ENCODE measurements at regions not wholly inside any gene's neighbourhood (a gene's known extent, or its start where the extent isn't known, plus 50 kb on each side); places are given as distances from the start of the nearest gene placed in this dataset.

- FAIRE-seq: no peak
Measured at GRCh38 chrX:96430756-96431455, 253.7 kb upstream of the DIAPH2 start.

GRCh38 chrX:96432647-96433046, 252.0 kb upstream of the DIAPH2 start:
- FAIRE-seq (no peak), DNase-seq (ENCODE audit: insufficient read length, low spot score) (no peak)

More at GRCh38 chrX:96430756-96431455, 253.7 kb upstream of the DIAPH2 start:
- no peak for DNase-seq (ENCODE audit: insufficient read length, low spot score)

- DNase-seq (ENCODE audit: insufficient read length, low spot score) (no peak), FAIRE-seq (no peak)
Measured at GRCh38 chrX:96433409-96434077, 251.1 kb upstream of the DIAPH2 start.

- DNase-seq (ENCODE audit: insufficient read length, low spot score) (no peak), FAIRE-seq (no peak)
Measured at GRCh38 chrX:96435378-96436035, 249.1 kb upstream of the DIAPH2 start.

DNA sequence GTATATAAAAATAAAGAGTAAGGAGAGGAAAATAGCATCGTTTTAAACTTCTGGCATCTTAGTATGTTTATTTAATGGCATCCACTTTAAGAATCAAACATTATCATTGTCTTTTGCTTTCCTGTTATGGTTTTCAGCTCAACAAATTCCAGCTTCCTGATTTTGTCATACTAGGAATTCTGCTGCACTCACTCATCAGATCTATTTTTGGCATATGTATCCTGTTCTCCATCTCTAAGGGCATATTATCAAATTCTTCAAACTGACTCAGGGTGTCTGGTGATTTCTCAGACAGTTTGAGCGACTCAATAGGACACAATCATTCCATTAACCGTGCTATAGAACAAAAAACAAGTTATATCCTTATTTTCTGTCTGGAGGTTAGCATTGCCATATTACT, 248.5 kb upstream of the DIAPH2 start:
- no peak for DNase-seq (ENCODE audit: insufficient read length, low spot score)
- peak; percentile 67 for FAIRE-seq

GRCh38 chrX:96438803-96439202, 245.8 kb upstream of the DIAPH2 start:
- no peak for DNase-seq (ENCODE audit: insufficient read length, low spot score)
- FAIRE-seq: no peak

GRCh38 chrX:96440941-96441340, 243.7 kb upstream of the DIAPH2 start:
- DNase-seq (ENCODE audit: insufficient read length, low spot score) (no peak), FAIRE-seq (no peak)

GRCh38 chrX:96445531-96446065, 239.0 kb upstream of the DIAPH2 start:
- DNase-seq (ENCODE audit: insufficient read length, low spot score) (no peak), FAIRE-seq (no peak)

GRCh38 chrX:96446524-96446923, 238.1 kb upstream of the DIAPH2 start:
- FAIRE-seq (no peak), DNase-seq (ENCODE audit: insufficient read length, low spot score) (no peak)

DNA sequence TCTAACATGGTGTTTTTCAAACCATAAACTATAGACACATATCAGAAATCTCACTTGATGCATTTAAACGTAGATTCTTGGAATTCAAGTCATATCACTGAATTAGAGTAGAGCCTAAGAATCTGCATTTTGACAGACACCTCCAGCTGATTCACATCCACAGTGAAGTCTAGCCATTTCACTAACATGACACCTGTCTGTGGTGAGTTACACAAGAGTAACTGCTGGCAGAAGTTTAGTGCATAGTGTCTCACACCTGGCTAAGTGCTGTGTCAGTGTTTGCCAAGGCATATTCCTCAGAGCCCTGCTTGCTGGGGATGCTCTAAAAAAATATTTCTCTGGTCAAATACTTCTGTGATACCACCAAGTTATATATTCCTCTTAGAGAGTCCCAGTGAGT, 237.5 kb upstream of the DIAPH2 start:
- FAIRE-seq (no peak), DNase-seq (ENCODE audit: insufficient read length, low spot score) (no peak)

DNA sequence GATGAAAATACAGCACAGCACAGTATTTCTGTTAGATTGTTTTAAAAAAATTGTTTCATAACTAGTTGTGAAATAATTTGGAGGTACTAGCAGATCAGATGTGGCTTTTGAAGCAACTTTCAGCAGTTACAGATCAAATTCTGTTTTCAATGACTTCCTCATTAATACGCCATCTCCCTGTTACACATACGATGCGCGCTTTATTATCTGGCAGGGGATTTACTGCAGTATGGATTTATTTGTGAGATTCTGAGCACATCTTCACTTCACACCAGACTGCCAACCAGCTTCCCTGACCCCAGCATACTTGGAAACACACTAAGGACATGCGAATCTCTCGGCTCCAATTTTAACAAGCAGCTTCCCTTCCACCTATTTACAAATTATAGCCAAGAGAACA, 235.5 kb upstream of the DIAPH2 start:
- no peak for DNase-seq (ENCODE audit: insufficient read length, low spot score)
- no peak for FAIRE-seq

DNA sequence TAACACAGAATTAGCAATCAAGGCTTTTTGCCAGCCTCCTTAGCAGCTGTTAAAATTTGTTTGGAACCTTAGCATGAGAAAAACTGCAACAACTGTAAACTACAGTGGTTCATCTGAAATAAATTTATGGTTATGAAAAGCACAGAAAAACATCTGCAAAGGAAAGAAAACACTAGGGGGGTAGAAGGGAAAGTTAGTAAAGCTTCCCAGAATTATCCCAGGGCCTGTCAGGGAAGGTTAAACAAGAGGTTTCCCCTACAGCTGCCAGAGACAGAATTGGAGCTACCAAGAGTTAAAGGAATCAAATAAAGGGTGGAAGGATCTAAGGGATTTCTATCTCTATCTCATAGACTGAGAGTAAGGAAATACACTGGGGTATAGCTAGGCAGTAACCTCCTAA, 234.7 kb upstream of the DIAPH2 start:
- DNase-seq (ENCODE audit: insufficient read length, low spot score) (no peak), FAIRE-seq (no peak)

GRCh38 chrX:96453139-96453538, 231.5 kb upstream of the DIAPH2 start:
- FAIRE-seq (peak; percentile 72), DNase-seq (ENCODE audit: insufficient read length, low spot score) (no peak)

- DNase-seq (ENCODE audit: insufficient read length, low spot score) (no peak), FAIRE-seq (no peak)
Measured at GRCh38 chrX:96455078-96455477, 229.6 kb upstream of the DIAPH2 start.

GRCh38 chrX:96464880-96465558, 219.6 kb upstream of the DIAPH2 start:
- FAIRE-seq (no peak), DNase-seq (ENCODE audit: insufficient read length, low spot score) (no peak)

- FAIRE-seq (no peak), DNase-seq (ENCODE audit: insufficient read length, low spot score) (no peak)
Measured at GRCh38 chrX:96474029-96474740, 210.5 kb upstream of the DIAPH2 start.

DNA sequence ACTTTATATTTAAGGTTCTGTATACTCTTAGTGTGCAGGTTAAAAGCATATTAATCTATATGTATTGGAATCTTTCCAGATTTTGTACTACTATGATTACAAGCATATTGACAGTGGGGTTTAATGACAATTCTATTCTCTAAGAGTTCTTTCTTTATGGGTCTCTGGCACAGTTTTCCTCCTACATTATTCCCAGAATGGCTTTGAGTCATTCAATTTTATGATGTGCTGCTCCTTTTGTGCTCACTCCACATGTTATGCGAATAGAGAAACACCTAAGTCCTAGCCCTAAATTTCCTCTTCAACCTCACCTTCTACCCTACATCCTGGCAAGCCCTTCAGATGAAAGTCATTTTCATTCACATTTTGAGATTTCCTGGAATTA, 209.9 kb upstream of the DIAPH2 start:
- DNase-seq (ENCODE audit: insufficient read length, low spot score): no peak
- FAIRE-seq: no peak

GRCh38 chrX:96480081-96480480, 204.6 kb upstream of the DIAPH2 start:
- no peak for FAIRE-seq
- no peak for DNase-seq (ENCODE audit: insufficient read length, low spot score)

GRCh38 chrX:96481831-96482230, 202.8 kb upstream of the DIAPH2 start:
- FAIRE-seq (no peak), DNase-seq (ENCODE audit: insufficient read length, low spot score) (no peak)

DNA sequence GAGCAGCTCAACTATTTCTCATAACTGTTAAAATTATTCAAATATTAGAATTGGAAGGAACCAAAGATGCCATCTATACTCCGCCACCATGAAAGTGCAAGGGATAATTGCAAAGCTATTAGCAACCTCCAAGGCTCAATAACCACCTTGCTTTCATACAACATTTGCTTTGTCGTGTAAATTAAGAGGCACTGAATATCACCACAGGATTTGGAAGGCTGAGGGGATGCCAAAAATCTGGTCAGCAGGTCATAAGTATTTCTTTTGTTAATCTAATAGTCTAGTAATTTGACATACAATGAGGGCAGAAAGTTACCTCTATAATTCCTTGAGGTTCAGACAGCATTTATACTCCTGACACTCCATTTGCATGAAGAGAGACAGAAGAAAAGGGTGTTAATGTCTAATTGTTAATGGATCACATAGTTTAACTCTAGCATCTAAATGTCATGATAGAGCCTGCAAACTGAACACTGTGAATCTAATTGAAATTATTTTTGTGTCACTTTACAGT, 200.9 kb upstream of the DIAPH2 start:
- DNase-seq (ENCODE audit: insufficient read length, low spot score) (no peak), FAIRE-seq (no peak)
